HG02759 (cell line): ENCODE measurements at regions not wholly inside any gene's neighbourhood (a gene's known extent, or its start where the extent isn't known, plus 50 kb on each side); places are given as distances from the start of the nearest gene placed in this dataset.

ENCODE experiments used
- ATAC-seq: cut with Tn5 transposase; IDR thresholded peaks from one replicate; pipeline ENCODE4 v1.9.1; 2021; ENCODE audit warnings: mild to moderate bottlenecking, moderate library complexity; ENCODE audit not compliant: unreplicated experiment

DNA sequence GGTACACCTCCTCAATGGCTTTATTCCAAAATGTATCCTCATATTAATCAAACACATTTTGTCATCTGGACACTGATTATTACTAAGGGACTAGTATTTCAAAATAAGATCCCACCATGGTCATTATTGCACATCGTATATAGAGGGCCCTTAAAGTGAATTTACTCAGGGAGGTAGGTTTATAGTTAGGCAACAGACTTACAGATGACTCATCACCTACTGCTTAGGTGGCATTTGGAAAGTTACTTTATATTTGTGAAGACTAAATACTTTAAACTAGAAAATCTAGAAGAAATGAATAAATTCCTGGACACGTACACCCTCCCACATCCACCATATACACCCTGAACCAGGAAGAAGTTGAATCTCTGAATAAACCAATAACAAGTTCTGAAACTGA lies 353.0 kb downstream of the KCTD12 start:
- no peak for ATAC-seq

GRCh38 chr13:76527041-76527440 lies 359.2 kb downstream of the KCTD12 start:
- ATAC-seq = no peak

- ATAC-seq = peak; percentile 79
Observed at GRCh38 chr13:76523740-76524340, 362.4 kb downstream of the KCTD12 start.

DNA sequence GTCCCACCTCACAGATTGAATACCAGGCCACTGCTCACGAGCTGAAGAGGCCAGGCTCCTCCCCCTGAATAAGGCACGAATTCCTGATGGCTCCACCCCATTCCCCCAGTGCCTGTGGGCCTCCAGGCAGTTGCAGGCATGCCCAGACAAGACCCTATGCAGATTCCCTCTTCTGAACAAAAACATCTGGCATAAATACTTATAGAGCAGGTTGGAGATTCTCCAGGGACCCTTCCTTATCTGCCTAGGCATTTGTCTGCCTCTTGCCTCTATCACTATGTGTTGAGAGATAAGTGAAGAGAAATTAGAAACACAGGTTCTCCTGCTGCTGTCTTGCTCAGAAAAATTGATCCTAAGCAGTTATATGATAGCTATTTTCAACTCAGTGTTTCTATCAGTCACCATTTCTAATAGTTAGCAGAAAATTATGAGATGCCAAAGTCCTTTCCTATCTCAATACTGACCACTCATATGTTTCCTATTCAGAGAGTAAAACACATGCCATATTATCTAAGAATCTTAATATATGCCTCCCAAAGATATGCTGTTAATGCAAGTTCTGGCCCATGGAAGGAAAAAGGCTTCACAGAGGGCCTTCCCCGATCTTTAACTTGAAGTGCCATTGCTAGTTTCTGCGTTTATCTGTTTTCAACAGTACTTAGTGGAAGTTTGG lies 364.0 kb downstream of the KCTD12 start:
- no peak for ATAC-seq

GRCh38 chr13:76519685-76520084 lies 366.5 kb downstream of the KCTD12 start:
- ATAC-seq = no peak

- no peak for ATAC-seq
Observed at GRCh38 chr13:76516586-76516985, 369.6 kb downstream of the KCTD12 start.

DNA sequence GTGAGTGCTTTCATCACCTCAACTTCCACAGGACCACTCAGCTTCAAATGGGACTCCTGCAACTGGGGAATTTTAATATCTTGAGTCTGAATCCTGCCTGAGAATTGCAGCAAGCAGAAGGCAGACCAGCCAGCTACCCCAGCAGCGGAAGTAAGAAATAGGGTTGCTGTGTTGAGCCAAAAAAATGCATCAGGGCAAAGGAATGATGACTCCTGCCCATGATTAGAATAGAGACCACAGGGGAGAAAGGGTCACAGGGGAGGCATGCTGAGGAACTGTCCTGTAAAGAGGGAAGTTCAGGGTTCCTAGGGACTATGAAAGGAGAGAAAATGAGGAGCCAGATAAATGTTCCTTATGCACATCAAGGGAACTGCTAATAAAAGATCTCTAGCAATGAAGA lies 370.2 kb downstream of the KCTD12 start:
- ATAC-seq = no peak

- no peak for ATAC-seq
Observed at GRCh38 chr13:76512721-76513145, 373.5 kb downstream of the KCTD12 start.

DNA sequence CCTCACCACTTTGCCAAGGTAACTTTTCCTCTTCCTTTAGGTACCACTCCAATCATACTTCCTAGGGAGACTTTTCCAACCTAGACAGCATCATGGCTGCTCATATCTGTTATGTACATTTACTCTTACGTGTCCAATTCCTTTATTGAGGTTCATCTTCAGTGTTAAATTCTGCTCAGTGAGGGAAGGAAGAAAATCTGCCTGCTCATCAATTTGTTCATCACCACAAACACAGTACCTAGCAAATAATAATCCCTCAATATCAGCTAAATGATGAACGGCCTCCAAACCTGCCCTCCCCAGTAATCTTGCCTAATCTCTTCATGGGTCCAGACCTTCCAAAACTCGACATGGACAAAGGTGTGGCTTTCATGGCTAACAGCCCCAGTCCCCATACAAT lies 380.8 kb downstream of the KCTD12 start:
- no peak for ATAC-seq

DNA sequence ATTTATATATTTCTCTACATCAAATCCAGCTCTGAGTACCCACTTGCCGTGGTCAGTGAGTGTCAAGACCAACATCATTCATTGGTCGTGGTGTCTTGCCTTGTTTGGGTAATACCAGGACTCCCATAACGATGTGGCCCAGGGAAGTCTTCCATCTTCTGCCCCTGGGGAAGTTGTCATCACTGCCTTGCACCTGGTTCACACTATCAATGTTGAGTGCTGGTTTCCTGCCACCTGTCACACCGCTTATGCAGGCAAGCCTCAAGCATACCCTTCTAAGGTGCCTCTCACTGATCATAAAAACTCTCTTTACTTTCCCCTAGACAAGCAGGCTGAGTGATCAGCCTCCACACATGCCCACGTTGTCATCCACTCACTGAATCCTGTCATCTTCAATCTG lies 382.4 kb downstream of the KCTD12 start:
- ATAC-seq = no peak

GRCh38 chr13:76503291-76503690 lies 382.9 kb downstream of the KCTD12 start:
- ATAC-seq = no peak

DNA sequence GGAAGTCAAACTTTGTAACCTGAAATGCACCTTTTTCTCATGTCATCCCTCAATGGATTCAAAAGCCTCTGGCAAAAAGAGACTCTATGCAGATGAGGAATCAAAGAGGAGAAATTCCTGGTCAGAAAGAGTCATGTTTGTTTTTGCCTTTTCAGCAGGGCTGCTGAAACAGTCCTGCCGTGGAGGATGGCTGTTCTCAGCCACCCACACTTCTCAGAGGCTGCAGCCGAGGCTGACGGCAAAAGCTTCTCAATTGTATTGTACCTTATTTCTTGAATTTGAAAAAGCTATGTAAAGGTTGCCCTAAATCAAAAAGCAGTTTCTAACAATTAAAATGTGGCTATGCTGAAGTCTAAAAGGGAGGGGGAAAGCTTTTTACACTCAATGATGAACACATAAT lies 385.3 kb downstream of the KCTD12 start:
- no peak for ATAC-seq

DNA sequence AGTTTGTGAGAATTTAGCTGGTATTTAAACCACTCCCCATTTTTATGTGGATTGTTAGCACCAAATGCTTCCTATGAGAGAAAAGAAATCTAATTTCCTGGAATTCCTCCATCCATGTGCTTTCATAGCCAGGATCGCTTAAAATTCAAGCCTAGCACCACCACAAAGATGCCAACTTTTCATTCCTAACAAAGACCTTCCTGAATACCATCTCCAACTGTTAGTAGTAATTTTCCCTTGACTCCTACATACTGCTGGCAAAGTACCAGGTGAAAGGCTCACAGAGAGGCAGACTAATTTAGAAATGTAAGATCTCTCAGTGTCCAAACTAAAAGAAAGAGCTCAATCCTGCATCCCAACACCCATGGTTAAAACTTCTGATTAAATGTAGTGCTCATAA lies 386.3 kb downstream of the KCTD12 start:
- no peak for ATAC-seq

DNA sequence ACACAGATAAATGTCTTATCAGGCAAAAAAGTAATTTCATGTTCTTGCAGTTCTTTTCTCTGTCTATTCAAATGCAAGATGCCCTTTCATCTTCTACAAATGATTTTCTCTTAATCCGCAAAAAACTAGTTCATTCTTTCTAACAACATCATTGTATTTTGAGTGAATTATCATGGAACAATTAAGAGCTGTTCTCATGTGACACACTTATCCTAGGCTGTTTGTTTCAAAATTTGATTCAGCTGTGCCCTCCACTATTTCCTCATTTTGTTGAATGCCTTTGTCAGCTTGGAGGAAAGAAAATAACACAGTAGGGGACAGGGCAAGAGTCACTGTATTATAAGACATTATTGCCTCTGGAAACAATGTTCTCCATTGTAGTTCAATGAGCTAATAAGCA lies 396.9 kb downstream of the KCTD12 start:
- ATAC-seq = no peak

DNA sequence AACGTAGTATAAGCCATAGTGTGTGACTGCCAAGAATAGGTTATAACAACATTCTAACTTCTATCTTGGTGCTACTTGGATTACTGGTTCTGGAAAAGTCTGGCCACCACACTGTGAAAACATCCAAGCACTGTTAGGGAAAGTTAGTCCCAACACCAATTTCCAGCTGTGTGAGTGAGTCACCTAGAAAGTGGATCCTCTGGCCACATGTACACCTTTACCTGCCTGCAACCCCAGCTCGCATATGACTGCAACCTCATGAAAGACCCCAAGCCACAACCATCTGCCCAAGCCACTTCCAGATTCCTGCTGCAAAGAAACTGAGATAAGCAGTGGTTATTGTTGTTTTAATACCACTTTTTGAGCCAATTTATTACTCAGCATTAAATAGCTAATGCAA lies 404.5 kb downstream of the KCTD12 start:
- ATAC-seq = no peak

GRCh38 chr13:76474966-76475365 lies 411.2 kb downstream of the KCTD12 start:
- no peak for ATAC-seq

- ATAC-seq = no peak
Observed at GRCh38 chr13:76474356-76474755, 411.8 kb downstream of the KCTD12 start.

DNA sequence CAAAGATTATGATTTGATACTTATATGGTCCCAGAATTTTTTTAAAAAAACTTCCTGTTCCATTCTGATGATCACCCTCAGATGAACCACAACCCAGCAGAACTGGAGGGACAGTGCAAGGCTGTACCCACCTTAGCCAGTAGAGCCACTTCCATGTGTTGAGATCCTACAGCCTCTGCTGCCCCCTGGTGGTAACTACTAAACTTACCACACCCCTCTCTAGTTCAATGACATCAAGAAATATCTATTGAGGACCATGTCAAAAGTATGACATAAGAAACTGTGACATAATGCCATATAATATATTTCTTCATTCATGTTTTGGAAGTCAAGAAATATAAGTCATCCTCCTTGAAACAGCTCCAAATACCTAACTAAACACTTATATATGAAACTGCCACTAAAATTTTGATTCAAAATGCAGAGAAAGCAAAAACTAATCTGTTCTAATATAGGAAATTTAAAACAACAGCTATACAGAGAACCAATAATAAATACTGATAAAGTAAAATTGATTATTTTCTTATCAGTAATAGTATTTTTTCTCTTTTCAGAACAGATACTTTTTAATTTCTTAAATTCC lies 412.6 kb downstream of the KCTD12 start:
- peak; percentile 100 for ATAC-seq

DNA sequence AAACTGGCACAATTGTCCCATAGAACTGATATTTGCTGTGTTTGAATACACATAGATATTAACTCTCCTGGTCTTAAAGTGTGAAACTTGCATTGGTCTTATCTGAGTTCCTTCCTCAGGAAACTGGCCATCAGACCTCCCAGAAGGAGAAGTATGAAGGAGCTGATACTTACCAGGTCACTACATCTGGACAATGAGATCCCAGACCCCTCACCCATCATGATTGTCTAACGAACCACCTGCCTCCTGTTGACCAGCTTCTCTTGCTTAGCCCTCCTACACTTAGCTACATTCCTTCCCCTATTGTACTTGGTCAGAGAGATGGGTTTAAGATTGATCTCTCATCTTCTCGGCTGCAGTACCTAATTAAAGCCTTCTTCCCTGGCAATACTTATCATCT lies 413.3 kb downstream of the KCTD12 start:
- no peak for ATAC-seq

DNA sequence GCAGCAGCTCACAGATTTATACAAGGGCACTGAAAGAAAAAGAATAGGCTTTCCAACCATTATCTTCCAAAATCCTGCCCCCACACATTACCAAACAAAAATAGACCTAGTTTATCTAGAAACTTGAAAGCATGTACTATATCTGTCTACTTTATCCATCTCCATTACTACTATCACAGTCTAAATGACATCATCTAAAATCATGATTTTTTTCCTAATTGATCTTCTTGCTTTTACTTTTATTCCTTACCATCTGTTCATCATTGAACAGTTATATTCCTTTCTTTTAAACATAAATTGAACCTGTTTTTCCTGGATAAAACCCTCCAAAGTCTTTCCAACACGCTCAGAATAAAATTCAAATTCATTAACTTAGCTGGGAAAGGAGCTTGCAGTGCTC lies 414.7 kb downstream of the KCTD12 start:
- ATAC-seq = no peak

DNA sequence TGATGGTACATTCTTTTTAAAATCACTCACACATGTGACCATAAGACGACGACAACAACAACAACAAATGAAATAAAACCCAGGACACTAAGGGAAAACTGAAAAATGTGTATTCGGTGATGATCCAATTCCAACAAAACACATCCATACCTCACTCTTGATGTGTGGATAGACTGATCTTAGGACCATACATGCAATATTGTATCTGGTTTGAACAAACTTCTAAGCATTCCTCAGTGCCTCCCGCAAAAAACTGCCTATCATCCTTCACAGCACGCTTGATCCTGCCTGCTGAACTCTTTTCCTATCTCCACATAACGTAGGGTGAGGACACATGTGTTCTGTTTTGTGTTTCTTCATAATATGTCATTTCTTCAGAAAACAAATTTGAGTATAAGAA lies 415.2 kb downstream of the KCTD12 start:
- ATAC-seq = no peak

- no peak for ATAC-seq
Observed at GRCh38 chr13:76466043-76466442, 420.2 kb downstream of the KCTD12 start.

- no peak for ATAC-seq
Observed at GRCh38 chr13:76463314-76463713, 422.9 kb downstream of the KCTD12 start.
